ENCODE measurements at regions not wholly inside any gene's neighbourhood (a gene's known extent, or its start where the extent isn't known, plus 50 kb on each side); places are given as distances from the start of the nearest gene placed in this dataset.

DNA sequence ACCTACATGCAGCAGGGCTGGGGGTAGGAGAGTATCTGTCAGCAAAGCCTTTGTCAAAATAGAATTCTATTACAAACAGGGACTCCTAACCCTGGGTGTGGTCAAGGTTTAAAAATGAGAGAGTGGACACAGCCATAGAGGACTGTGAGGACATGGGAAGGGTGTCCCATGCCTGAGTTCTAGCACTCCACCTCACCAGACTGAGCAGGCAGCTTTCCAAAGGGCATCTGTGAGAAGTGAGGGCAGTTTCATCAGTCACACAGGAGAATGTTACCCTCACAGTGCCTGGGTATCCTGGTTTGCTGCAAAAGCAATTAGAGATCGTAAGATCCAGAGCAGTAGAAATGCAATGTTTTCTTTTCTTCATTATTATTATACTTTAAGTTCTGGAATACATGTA is 174.9 kb upstream of the UBL3 start:
- ATAC-seq (ENCODE audit: poor library complexity) = no peak
- DNase-seq = no peak
- intact Hi-C loops (cut with DNase I) = no loop called here

GRCh38 chr13:30024125-30024865 is 173.9 kb upstream of the UBL3 start:
- ATAC-seq (ENCODE audit: poor library complexity) = no peak
- intact Hi-C loops (cut with DNase I) = no loop called here

DNA sequence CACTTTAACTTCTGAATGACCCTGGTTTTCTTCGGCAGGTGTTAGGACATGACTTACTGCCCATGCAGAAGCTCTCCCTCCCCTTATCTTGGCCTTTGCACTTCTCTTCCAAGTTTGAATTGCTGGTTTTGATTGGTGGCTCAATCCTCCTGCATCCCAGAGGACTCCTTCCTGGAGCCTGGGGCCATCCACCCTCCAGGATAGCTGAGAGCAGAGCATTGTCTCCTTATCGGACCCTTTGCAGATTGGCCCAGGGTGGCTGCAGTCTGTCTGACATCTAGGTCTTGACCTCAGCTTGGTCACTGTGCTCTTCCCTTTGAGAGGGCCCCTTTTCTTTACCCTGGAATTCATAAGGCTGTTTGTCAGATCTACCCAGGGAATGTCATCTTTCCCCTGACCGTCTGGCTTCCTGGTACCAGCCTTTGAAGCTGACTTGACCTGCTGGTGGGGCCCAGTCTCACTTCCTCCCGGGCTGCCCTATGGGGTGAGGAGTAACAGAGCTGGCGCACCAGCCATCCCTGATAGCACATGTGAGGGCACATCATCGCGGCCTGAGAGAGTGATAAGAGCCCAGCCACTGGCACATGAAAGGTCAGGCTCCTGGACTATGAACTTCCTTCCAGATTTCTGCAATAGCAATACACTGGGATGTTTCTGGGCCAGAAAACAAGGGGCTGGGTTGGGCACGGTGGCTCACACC is 172.9 kb upstream of the UBL3 start:
- ATAC-seq (ENCODE audit: poor library complexity) = no peak
- intact Hi-C loops (cut with DNase I) = no loop called here

More at GRCh38 chr13:30024125-30024865, 173.9 kb upstream of the UBL3 start:
- DNase-seq = no peak

GRCh38 chr13:30022796-30023195 is 172.4 kb upstream of the UBL3 start:
- DNase-seq (no peak), ATAC-seq (ENCODE audit: poor library complexity) (no peak)
- intact Hi-C loops (cut with DNase I) = no loop called here

More for the DNA sequence above, 172.9 kb upstream of the UBL3 start:
- DNase-seq = no peak

DNA sequence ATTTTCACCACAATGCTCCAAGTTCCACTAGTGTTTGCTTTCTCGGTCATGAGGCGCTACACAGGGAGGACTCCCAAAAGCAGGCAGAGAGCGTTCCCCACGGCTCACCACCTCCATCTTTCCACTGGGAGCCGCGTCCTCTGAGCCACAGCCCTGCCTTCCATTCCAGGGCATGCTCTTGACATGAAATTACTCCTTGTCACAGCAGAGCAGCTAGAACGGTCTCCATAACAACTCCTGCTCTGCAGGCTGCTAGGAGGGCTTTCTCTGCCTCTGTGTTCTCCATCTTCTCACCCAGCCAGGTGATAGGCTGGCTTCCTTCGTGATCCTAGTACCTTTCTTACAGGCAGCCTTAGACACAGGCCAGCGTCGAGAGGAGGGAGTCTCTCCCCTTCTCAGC is 171.8 kb upstream of the UBL3 start:
- intact Hi-C loops (cut with DNase I) = no loop called here
- DNase-seq (no peak), ATAC-seq (ENCODE audit: poor library complexity) (no peak)

DNA sequence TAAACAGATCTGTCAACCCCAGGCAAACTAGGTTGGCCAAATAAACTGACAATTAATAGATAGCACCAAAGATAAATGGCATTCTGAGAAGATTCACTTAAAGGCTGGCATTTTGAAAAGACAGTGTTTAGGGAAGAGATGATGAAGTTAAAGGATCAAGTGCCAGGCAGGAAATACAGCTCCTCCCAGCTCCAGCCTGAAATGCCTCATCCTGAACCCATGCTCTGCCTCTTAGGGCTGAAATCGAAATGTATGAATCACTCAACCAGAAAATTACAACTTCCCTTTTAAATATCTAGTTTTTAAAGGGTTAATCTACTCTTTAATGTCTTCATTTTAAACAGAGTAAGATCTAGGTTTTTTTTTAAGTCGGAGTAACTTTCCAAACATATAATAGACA is 171.2 kb upstream of the UBL3 start:
- no peak for DNase-seq
- intact Hi-C loops (cut with DNase I) = no loop called here
- ATAC-seq (ENCODE audit: poor library complexity) = no peak

GRCh38 chr13:30020726-30021312 is 170.4 kb upstream of the UBL3 start:
- ATAC-seq (ENCODE audit: poor library complexity) = no peak
- DNase-seq = no peak
- intact Hi-C loops (cut with DNase I) = no loop called here

DNA sequence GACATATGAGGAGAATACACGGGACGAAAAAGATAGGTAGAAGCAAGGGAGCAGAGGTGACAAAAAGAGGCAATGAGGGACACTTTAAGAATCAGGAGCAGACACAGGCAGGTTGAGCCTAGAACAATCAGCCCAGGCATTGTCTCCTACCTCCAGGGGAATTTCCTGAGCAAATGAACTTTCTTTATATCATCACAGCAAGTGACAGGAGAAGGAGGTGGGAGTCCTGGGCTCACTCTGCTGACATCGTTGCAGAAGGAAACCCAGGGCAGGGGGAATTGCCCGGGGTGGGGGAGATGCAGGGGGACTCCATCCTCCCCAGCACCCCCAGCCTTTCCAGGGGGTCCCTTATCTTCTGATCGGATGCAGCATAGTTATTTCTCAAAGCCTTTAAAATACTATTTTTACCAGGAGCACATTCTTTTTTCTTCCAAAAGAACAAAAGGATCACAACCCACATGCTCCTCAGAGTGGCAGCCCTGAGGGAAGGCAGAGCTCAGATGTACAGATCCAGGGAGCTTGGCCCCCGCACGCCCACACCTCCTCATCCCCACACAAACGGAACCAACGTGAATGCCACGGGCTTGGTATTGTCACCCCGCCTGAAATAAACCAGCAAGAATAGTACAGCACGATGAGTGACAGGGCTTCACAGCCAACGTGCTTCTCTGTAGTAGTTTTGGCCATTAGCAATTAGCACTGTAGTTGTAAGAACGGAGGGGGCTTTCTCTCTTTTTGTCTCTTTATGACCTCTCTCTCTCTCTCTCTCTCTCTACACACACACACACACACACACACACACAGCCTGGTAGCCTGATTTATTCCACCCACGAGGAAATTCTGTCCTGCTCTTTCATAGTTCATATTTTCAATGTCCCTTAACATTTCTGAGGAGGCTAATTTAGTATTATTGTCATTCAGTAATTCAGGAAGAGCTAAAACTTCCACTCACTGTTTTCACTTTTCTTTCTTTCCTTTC is 169.5 kb upstream of the UBL3 start:
- no peak for DNase-seq
- peak; percentile 43 for ATAC-seq (ENCODE audit: poor library complexity)
- intact Hi-C loops (cut with DNase I) = no loop called here

DNA sequence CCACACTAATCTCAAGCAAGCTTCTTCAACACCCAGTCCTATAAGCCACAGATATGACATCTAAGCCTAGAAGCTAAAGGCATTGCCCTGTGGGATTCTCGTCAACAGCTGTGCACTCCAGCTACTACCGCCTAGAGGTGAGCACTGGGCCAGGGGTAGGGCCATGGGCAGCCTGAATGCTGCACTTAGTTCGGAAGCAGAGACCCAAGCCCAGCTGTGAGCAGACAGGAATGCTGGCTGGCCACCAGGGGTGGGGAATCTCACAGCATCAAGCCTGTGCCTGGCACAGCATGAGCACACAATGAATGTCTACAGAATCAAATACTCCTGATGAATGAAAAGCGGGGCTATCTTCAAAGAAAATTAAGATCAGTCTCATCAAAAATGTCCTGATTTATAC is 167.5 kb upstream of the UBL3 start:
- DNase-seq (no peak), ATAC-seq (ENCODE audit: poor library complexity) (no peak)
- intact Hi-C loops (cut with DNase I) = no loop called here

DNA sequence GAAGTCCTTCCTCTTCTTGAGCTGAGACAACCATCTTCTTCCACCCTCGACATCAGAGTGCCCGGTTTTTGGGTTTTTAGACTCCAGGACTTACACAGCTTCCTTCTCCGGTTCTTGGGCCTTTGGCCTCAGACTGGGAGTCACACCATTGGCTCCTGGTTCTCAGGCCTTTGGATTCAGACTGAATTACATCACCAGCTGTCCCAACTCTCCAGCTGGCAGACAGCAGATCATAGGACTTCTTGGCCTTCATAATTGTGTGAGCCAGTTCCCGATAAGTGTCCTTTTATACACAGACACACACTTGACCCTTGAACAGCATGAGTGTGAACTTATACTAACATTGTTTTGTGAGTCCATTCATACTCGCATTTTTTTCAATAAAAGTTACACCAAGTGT is 166.0 kb upstream of the UBL3 start:
- DNase-seq (no peak), ATAC-seq (ENCODE audit: poor library complexity) (peak; percentile 51)
- intact Hi-C loops (cut with DNase I) = no loop called here

DNA sequence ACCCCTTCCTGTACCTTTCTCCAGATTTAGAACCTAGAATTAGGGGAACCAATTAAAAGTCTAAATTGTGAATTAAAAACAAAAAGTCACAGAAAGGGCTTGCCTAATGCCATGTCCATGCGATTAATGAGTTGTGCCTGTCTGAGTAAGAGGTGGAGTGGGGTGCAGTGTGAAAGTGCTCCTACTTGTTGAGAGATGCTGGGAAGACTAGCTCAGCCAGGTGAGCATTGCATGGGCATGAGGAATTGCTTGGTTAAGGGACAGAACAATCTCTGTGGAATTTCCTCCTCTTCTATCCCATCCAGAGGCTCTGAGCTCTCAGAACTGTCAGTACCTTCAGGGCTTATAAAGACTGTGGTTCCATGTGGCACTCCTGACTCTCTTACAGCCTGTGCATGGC is 159.0 kb upstream of the UBL3 start:
- intact Hi-C loops (cut with DNase I) = no loop called here
- no peak for DNase-seq
- ATAC-seq (ENCODE audit: poor library complexity) = no peak

GRCh38 chr13:30006246-30006645 is 155.8 kb upstream of the UBL3 start:
- ATAC-seq (ENCODE audit: poor library complexity) = no peak
- no peak for DNase-seq
- intact Hi-C loops (cut with DNase I) = no loop called here

- intact Hi-C loops (cut with DNase I) = no loop called here
- ATAC-seq (ENCODE audit: poor library complexity) = no peak
- no peak for DNase-seq
These were observed 153.8 kb upstream of the UBL3 start for GRCh38 chr13:30004204-30004603.

- intact Hi-C loops (cut with DNase I) = no loop called here
- DNase-seq (no peak), ATAC-seq (ENCODE audit: poor library complexity) (no peak)
These were observed 152.2 kb upstream of the UBL3 start for GRCh38 chr13:30002577-30002976.

- intact Hi-C loops (cut with DNase I) = no loop called here
- ATAC-seq (ENCODE audit: poor library complexity) = no peak
- DNase-seq = no peak
These were observed 150.0 kb upstream of the UBL3 start for GRCh38 chr13:30000370-30000765.

GRCh38 chr13:29999492-30000369 is 149.3 kb upstream of the UBL3 start:
- ATAC-seq (ENCODE audit: poor library complexity) (no peak), DNase-seq (no peak)
- intact Hi-C loops (cut with DNase I) = no loop called here

DNA sequence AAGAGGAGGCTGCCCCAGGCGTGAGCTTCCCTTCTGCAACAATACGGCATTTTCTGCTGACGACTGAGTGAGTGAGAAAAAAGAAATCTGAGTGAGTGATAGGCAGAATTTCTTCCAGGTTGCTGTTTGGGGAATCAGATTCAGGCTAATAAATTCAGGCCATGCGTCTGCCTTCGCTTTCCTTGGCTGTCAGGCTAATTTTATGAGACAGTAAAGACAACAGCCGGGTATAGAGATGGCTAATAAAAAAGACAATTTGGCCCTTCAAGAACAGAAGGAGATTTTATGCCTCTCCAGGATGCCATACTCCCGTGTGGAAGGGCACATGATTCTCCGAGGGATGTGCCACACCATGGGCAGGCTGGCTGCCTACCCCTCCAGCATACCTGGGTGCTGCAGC is 145.9 kb upstream of the UBL3 start:
- intact Hi-C loops (cut with DNase I) = no loop called here
- ATAC-seq (ENCODE audit: poor library complexity) (no peak), DNase-seq (no peak)

DNA sequence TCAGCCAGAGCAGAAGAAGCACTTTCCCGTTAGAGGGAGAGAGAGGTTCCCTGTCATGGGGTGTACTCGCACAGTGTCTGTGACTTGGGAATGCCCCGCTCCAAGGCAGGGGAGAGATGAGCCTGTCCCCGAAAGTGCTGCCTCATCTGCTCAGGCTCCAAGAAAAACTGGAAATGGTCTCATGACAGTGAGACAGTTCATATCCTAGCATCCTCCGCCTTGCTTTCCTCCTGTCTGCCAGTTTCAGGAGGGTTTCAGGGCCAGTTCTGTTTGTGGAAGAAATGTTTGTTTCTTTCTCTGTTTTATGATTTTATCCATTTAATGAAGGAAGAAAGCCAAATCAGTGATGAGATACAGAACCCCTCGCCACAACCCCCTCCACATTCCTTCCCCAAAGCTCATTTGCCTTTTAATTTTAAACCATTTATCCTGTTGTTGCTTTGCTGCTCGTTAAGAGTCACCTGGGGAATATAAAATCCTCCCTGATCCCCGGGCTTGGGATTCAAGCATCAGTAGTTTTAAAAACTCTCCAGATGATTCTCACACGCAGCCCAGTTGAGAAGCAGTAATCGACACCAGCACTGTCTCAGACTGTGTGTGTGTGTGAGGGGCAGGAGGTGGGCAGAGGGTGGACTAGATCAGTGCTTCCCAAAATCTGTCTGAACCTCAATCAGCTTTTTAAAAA is 144.6 kb upstream of the UBL3 start:
- DNase-seq (no peak), ATAC-seq (ENCODE audit: poor library complexity) (no peak)
- intact Hi-C loops (cut with DNase I) = no loop called here
